ENCODE measurements at regions not wholly inside any gene's neighbourhood (a gene's known extent, or its start where the extent isn't known, plus 50 kb on each side); places are given as distances from the start of the nearest gene placed in this dataset.

DNA sequence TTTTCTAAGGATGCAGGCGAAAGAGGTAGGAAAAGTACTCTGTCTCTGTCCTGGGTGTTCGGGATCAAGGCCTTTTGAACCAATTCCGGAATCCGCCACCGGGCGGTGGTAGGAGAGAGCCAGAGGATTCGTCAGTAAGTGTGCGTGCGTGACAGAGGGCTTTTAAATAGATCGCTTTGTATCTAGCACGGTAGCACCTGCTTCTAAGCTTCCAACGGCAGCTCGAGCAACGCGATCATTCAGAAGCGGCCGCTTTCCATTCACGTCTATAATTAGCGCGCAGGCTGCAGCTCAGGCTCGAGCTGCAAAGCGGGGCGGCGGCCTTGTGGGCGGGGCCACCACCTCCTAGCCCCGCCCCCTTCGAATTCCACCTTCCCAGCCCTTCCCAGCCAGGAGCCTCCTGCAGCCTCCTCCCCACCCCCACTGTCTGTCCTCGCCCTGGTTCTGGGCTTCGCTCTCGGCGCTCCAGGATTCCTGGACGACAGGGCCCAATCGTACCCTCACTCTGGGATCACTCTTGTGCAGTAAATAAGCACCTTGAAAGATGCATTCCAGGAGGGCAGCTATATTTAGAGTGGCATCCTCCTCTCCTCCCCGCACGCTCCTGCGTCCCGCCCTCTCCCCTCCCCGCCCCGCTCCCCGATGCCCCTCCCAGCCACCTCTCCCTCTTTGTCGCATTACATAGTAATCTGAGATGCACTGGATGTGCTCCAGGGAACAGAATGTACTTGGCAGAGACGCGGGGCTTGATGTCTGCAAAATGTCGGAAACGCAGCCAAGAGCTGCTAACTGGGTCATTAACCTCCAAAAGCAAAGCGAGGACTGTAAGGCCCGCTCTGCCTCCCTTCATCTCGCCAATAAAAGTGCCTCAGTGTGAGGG lies 224.1 kb upstream of the TPRG1 start:
- peak; percentile 99 to 100 for DNase-seq (ENCODE audit: low read depth in 2 of 2)
- TF ChIP-seq CTCF (IDR thresholded peaks at IDR 0.05; ENCODE audit: low read depth, low read length), result peak; percentile 54
- H3K4me3 ChIP-seq (replicated peaks in 1 of 2; ENCODE audit: low read depth in 2 of 2, low read length in 2 of 2), result peak overlapping the region; percentile 36 to 48

DNA sequence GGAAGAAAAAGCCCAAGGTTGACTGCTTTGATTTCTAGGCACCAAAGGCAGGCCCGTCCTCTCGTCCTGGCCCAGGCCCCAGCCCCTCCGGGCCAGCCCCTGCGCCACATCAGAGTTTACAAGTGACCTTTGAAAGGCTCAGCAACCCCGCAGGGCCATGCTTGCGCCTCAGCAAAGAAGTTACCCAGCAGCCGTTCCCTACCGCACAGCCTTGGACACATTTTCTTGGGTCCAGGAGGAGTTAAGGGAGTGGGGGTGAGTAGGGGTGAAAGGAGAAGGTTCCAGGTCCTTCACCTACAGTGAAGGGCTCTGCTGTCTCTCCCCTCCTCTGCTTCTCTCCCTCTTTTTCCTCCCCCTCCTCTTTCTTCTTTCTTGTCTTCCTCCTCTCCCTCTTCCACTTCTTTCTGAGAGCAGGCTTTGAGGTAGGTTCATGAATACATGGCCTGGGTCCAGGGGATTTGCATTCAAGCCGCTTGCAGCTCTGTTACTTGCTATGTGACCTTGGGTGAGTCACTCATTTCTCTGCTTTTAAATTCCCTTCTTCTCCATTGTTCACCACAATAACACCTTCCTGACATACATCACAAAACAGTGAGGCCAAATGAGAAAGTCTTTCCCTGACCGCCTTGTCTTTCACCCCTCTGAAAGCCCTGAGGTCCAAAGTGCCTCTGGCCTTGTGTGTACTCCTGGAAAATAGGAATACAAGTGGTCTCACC lies 223.3 kb upstream of the TPRG1 start:
- peak; percentile 95 to 99 for DNase-seq (ENCODE audit: low read depth in 2 of 2)
- TF ChIP-seq CTCF (IDR thresholded peaks at IDR 0.05; ENCODE audit: low read depth, low read length), result no peak
- peak overlapping the region in 1 of 2 donors; percentile 39 for H3K4me3 ChIP-seq (replicated peaks in 1 of 2; ENCODE audit: low read depth in 2 of 2, low read length in 2 of 2)

- no peak overlapping the region for H3K4me3 ChIP-seq (replicated peaks in 1 of 2; ENCODE audit: low read depth in 2 of 2, low read length in 2 of 2)
- no peak for DNase-seq (ENCODE audit: low read depth in 2 of 2)
- no peak for TF ChIP-seq CTCF (IDR thresholded peaks at IDR 0.05; ENCODE audit: low read depth, low read length)
Measured at GRCh38 chr3:188948997-188949389, 222.8 kb upstream of the TPRG1 start.

- TF ChIP-seq CTCF (IDR thresholded peaks at IDR 0.05; ENCODE audit: low read depth, low read length), result no peak
- no peak for DNase-seq (ENCODE audit: low read depth in 2 of 2)
- H3K4me3 ChIP-seq (replicated peaks in 1 of 2; ENCODE audit: low read depth in 2 of 2, low read length in 2 of 2), result no peak overlapping the region
Measured at GRCh38 chr3:188949456-188949855, 222.3 kb upstream of the TPRG1 start.

DNA sequence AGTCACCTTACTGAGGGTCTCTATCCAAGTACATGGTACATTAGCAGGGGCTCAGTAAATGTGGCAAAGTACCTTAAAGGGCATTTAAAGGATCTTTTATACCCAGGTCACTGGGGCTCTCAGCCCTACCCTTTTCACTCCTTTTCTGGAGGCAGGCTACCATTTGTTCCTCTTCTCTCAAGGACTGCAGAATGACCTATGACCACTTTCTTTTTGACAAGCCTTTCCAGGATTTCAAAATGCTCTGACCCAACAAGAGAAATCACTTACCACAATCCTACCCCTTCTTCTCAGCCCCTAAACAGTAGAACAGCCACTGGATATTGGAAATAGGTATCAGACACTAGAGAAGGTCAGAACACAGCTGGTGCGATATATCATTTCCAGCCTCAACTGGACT lies 221.8 kb upstream of the TPRG1 start:
- peak in 1 of 2 donors; percentile 36 for DNase-seq (ENCODE audit: low read depth in 2 of 2)
- no peak overlapping the region for H3K4me3 ChIP-seq (replicated peaks in 1 of 2; ENCODE audit: low read depth in 2 of 2, low read length in 2 of 2)
- no peak for TF ChIP-seq CTCF (IDR thresholded peaks at IDR 0.05; ENCODE audit: low read depth, low read length)

GRCh38 chr3:188950832-188951489 lies 220.8 kb upstream of the TPRG1 start:
- DNase-seq (ENCODE audit: low read depth in 2 of 2), result peak; percentile 98 to 99
- H3K4me3 ChIP-seq (replicated peaks in 1 of 2; ENCODE audit: low read depth in 2 of 2, low read length in 2 of 2), result no peak overlapping the region
- TF ChIP-seq CTCF (IDR thresholded peaks at IDR 0.05; ENCODE audit: low read depth, low read length), result no peak

All from cardiac fibroblast (primary cell).